ENCODE measurements at regions not wholly inside any gene's neighbourhood (a gene's known extent, or its start where the extent isn't known, plus 50 kb on each side); places are given as distances from the start of the nearest gene placed in this dataset.

DNA sequence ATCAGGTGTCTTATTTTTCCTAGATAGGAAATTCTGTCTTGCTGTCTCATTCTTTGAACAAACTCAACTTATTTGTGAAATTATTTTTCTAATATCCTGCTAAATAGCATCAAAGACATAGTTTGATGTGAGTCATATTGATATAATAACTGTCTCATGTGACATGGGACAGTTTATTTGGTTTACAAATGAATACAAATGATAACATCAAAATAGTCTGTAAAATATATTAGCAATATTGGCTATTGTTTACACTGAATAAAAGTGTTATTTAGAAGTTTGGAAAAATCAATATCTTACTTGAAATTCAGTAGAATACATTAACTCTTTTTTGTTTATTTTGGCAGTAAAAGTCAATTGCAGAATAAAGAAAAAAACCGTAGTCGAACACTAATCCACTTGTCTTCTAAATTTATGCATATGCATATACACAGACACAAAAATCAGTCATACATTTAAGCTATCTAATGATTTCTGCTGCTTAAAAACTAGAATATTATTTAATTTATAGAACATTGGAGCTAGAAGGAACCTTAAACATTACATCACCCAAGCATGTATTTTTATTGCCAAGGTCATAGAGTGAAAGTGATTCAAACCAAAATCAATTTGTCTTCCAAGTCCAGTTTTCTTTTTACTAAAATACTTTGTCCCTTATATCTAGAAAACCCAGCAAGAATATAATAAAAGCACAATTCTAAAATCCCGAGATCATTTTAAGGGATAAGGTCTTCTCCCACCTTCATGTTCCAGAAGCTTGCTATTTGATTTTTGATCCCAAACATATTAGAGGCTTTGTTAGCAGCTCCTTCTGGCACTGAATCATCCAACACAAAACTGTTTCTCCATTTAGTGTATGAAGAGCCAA, 776.5 kb upstream of the SLITRK1 start:
- no peak overlapping the region for H3K4me3 ChIP-seq (ENCODE audit: extremely low read depth, insufficient read depth, low read length, poor library complexity, severe bottlenecking)
- H3K4me1 ChIP-seq (ENCODE audit: control insufficient read depth, insufficient read depth, low read length, poor library complexity, severe bottlenecking), result no peaks in the 10 kb centered on the region
- H3K9me3 ChIP-seq (ENCODE audit: control insufficient read depth, low read length), result peaks cover 7% of the 10 kb centered on the region
- H3K36me3 ChIP-seq (ENCODE audit: control insufficient read depth, insufficient read depth, low read length), result no peaks in the 10 kb centered on the region
- 100% methylated on average over 1 of the region's 3 CpGs for WGBS, 2 experiments (ENCODE audit: insufficient coverage in 2 of 2)
- H3K27ac ChIP-seq (ENCODE audit: low read depth, low read length, severe bottlenecking), result no peak overlapping the region

DNA sequence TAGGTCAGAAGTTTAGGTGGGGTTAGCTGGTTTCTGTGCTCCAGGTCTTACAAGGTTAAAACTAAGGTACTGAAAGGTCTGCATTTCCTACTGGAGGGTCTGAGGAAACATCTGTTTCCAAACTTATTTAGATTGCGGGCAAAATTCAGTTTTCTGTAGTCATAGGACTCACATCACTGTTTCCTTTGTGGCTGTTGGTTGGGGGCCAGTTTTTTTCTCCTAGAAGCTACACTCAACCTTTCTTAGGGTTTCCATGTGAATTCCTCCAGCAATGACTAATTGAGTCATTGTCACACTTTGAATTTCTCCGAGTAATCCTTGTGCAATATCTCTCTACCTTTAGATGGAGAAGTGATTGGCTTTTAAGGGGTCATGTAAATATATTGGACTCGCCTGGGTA, 773.4 kb upstream of the SLITRK1 start:
- WGBS, 2 experiments (ENCODE audit: insufficient coverage in 2 of 2), result 100% methylated on average over 1 of the region's 3 CpGs; no CpG with 5 or more reads in 1 of the 2 experiments
- H3K4me3 ChIP-seq (ENCODE audit: extremely low read depth, insufficient read depth, low read length, poor library complexity, severe bottlenecking), result no peak overlapping the region
- peaks cover 15% of the 10 kb centered on the region for H3K9me3 ChIP-seq (ENCODE audit: control insufficient read depth, low read length)

GRCh38 chr13:84654654-84655275, 772.5 kb upstream of the SLITRK1 start:
- WGBS, 2 experiments (ENCODE audit: insufficient coverage in 2 of 2), result 33 to 60% methylated on average over 2 of the region's 5 CpGs
- Histone ChIP-seq H3K4me1 (ENCODE audit: control insufficient read depth, insufficient read depth, low read length, poor library complexity, severe bottlenecking) (peaks cover 9% of the 10 kb centered on the region), H3K4me3 (ENCODE audit: extremely low read depth, insufficient read depth, low read length, poor library complexity, severe bottlenecking) (no peak overlapping the region), H3K9me3 (ENCODE audit: control insufficient read depth, low read length) (peaks cover 15% of the 10 kb centered on the region), H3K36me3 (ENCODE audit: control insufficient read depth, insufficient read depth, low read length) (no peaks in the 10 kb centered on the region), H3K27ac (ENCODE audit: low read depth, low read length, severe bottlenecking) (no peak overlapping the region)

More for the DNA sequence above, 773.4 kb upstream of the SLITRK1 start:
- peaks cover 3% of the 10 kb centered on the region for H3K4me1 ChIP-seq (ENCODE audit: control insufficient read depth, insufficient read depth, low read length, poor library complexity, severe bottlenecking)
- H3K27ac ChIP-seq (ENCODE audit: low read depth, low read length, severe bottlenecking), result no peak overlapping the region
- H3K36me3 ChIP-seq (ENCODE audit: control insufficient read depth, insufficient read depth, low read length), result no peaks in the 10 kb centered on the region

GRCh38 chr13:84653915-84654534, 771.8 kb upstream of the SLITRK1 start:
- WGBS, 2 experiments (ENCODE audit: insufficient coverage in 2 of 2), result 83 to 87% methylated on average over 1 to 2 of the region's 3 CpGs

DNA sequence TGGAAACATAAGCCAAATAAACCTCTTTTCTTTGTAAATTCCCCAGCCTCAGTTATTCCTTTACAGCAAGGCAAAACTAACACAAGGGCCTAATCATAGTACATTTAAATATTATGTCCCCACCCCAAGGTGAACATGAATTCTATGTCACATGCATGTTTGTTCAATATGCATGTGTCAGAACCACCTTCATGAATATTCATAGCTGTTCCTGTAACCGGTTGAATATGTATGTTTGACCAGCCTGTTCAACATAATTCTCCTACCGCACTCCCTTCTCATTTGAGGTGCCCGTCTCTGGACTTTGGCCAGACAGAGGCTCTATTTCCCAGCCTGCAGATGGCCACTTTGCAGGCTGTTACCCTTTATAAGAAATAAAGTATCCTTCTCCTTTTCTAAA, 769.4 kb upstream of the SLITRK1 start:
- no peak overlapping the region for H3K27ac ChIP-seq (ENCODE audit: low read depth, low read length, severe bottlenecking)
- H3K4me1 ChIP-seq (ENCODE audit: control insufficient read depth, insufficient read depth, low read length, poor library complexity, severe bottlenecking), result peaks cover 13% of the 10 kb centered on the region
- H3K4me3 ChIP-seq (ENCODE audit: extremely low read depth, insufficient read depth, low read length, poor library complexity, severe bottlenecking), result no peak overlapping the region
- 0 to 100% methylated on average over 1 to 2 of the region's 3 CpGs for WGBS, 2 experiments (ENCODE audit: insufficient coverage in 2 of 2)
- no peaks in the 10 kb centered on the region for H3K36me3 ChIP-seq (ENCODE audit: control insufficient read depth, insufficient read depth, low read length)
- H3K9me3 ChIP-seq (ENCODE audit: control insufficient read depth, low read length), result peaks cover 15% of the 10 kb centered on the region

More at GRCh38 chr13:84653915-84654534, 771.8 kb upstream of the SLITRK1 start:
- H3K9me3 ChIP-seq (ENCODE audit: control insufficient read depth, low read length), result peaks cover 15% of the 10 kb centered on the region
- no peak overlapping the region for H3K4me3 ChIP-seq (ENCODE audit: extremely low read depth, insufficient read depth, low read length, poor library complexity, severe bottlenecking)
- no peaks in the 10 kb centered on the region for H3K36me3 ChIP-seq (ENCODE audit: control insufficient read depth, insufficient read depth, low read length)
- H3K27ac ChIP-seq (ENCODE audit: low read depth, low read length, severe bottlenecking), result no peak overlapping the region
- peaks cover 13% of the 10 kb centered on the region for H3K4me1 ChIP-seq (ENCODE audit: control insufficient read depth, insufficient read depth, low read length, poor library complexity, severe bottlenecking)

DNA sequence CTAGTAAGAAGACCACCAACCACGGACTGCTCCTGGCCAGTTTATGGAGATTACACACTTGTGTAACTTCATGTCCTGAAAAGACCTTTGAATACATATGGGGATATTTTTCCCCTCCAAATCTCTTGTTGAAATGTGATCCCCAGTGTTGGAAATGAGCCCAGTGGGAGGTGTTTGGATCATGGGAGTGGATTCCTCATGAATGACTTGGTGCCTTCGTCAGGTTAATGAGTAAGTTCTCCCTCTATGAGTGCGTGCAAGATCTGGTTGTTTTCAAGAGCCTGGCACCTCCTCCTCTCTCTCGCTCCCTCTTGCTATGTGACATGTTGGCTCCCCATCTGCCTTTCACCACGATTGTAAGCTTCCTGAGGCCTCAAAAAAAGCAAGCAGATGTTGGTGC, 769.0 kb upstream of the SLITRK1 start:
- Histone ChIP-seq H3K4me3 (ENCODE audit: extremely low read depth, insufficient read depth, low read length, poor library complexity, severe bottlenecking) (no peak overlapping the region), H3K36me3 (ENCODE audit: control insufficient read depth, insufficient read depth, low read length) (no peaks in the 10 kb centered on the region), H3K9me3 (ENCODE audit: control insufficient read depth, low read length) (peaks cover 15% of the 10 kb centered on the region), H3K27ac (ENCODE audit: low read depth, low read length, severe bottlenecking) (no peak overlapping the region), H3K4me1 (ENCODE audit: control insufficient read depth, insufficient read depth, low read length, poor library complexity, severe bottlenecking) (peaks cover 13% of the 10 kb centered on the region)
- 83 to 94% methylated on average over 3 to 4 of the region's 5 CpGs for WGBS, 2 experiments (ENCODE audit: insufficient coverage in 2 of 2)

- peaks cover 15% of the 10 kb centered on the region for H3K9me3 ChIP-seq (ENCODE audit: control insufficient read depth, low read length)
- peaks cover 13% of the 10 kb centered on the region for H3K4me1 ChIP-seq (ENCODE audit: control insufficient read depth, insufficient read depth, low read length, poor library complexity, severe bottlenecking)
- no peak overlapping the region for H3K27ac ChIP-seq (ENCODE audit: low read depth, low read length, severe bottlenecking)
- no peak overlapping the region for H3K4me3 ChIP-seq (ENCODE audit: extremely low read depth, insufficient read depth, low read length, poor library complexity, severe bottlenecking)
- H3K36me3 ChIP-seq (ENCODE audit: control insufficient read depth, insufficient read depth, low read length), result no peaks in the 10 kb centered on the region
- 100% methylated on average over 1 to 2 of the region's 4 CpGs for WGBS, 2 experiments (ENCODE audit: insufficient coverage in 2 of 2)
These were observed 767.6 kb upstream of the SLITRK1 start for GRCh38 chr13:84649853-84650252.

GRCh38 chr13:84648069-84648640, 765.9 kb upstream of the SLITRK1 start:
- Histone ChIP-seq H3K9me3 (ENCODE audit: control insufficient read depth, low read length) (peaks cover 8% of the 10 kb centered on the region), H3K36me3 (ENCODE audit: control insufficient read depth, insufficient read depth, low read length) (no peaks in the 10 kb centered on the region), H3K4me1 (ENCODE audit: control insufficient read depth, insufficient read depth, low read length, poor library complexity, severe bottlenecking) (peaks cover 13% of the 10 kb centered on the region), H3K4me3 (ENCODE audit: extremely low read depth, insufficient read depth, low read length, poor library complexity, severe bottlenecking) (no peak overlapping the region), H3K27ac (ENCODE audit: low read depth, low read length, severe bottlenecking) (no peak overlapping the region)
- no CpG with 5 or more reads among the region's 2 CpGs for WGBS, 2 experiments (ENCODE audit: insufficient coverage in 2 of 2)

GRCh38 chr13:84646957-84647356, 764.7 kb upstream of the SLITRK1 start:
- no peaks in the 10 kb centered on the region for H3K36me3 ChIP-seq (ENCODE audit: control insufficient read depth, insufficient read depth, low read length)
- H3K4me3 ChIP-seq (ENCODE audit: extremely low read depth, insufficient read depth, low read length, poor library complexity, severe bottlenecking), result no peak overlapping the region
- peaks cover 8% of the 10 kb centered on the region for H3K9me3 ChIP-seq (ENCODE audit: control insufficient read depth, low read length)
- no peak overlapping the region for H3K27ac ChIP-seq (ENCODE audit: low read depth, low read length, severe bottlenecking)
- WGBS, 2 experiments (ENCODE audit: insufficient coverage in 2 of 2), result 76% methylated on average over 2 of the region's 3 CpGs; no CpG with 5 or more reads in 1 of the 2 experiments
- H3K4me1 ChIP-seq (ENCODE audit: control insufficient read depth, insufficient read depth, low read length, poor library complexity, severe bottlenecking), result peaks cover 13% of the 10 kb centered on the region

DNA sequence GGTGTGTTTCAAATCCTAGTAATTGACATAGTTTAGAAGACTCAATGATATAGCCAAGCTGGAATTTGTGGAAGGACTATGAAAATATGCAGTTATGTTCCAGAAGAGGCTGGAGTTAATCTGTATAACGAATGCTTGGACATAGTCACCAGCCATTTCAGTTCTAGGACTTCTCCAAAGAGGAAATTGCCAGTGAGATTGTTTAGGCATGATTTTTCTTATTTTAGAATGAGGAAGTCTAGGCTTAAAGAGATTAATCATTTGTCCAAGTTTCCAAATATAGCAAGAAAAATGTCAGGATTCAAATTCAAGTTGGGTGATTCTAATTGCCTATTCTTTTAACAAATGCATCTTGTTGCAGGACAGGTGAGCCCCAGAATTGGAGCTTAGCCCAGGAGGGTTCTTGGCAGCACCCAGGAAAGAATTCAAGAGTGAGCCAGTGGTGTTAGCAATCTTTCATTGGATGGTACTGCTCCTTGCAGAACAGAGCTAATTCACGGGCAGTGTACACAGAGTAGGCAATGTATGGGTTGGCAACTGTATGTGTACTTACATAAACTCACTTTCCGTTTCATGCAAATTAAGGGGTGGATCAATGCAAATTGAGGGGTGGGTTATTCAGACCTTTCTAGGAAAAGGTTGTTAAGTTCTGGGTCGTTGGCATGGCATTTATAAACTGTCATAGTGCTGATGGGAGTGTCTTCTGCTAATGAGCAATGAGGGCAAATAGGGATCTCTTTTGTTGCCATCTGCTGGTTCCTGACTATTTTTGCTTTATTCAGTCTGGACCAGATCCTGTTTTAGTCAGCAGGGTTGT, 763.1 kb upstream of the SLITRK1 start:
- Histone ChIP-seq H3K27ac (ENCODE audit: low read depth, low read length, severe bottlenecking) (no peak overlapping the region), H3K4me1 (ENCODE audit: control insufficient read depth, insufficient read depth, low read length, poor library complexity, severe bottlenecking) (peaks cover 10% of the 10 kb centered on the region), H3K4me3 (ENCODE audit: extremely low read depth, insufficient read depth, low read length, poor library complexity, severe bottlenecking) (no peak overlapping the region), H3K9me3 (ENCODE audit: control insufficient read depth, low read length) (no peaks in the 10 kb centered on the region), H3K36me3 (ENCODE audit: control insufficient read depth, insufficient read depth, low read length) (no peaks in the 10 kb centered on the region)
- 95 to 100% methylated on average over 1 to 2 of the region's 4 CpGs for WGBS, 2 experiments (ENCODE audit: insufficient coverage in 2 of 2)

All from mesodermal cell (in vitro differentiated cells).